ENCODE measurements at regions not wholly inside any gene's neighbourhood (a gene's known extent, or its start where the extent isn't known, plus 50 kb on each side); places are given as distances from the start of the nearest gene placed in this dataset.

- TF ChIP-seq POLR2A (IDR thresholded peaks at IDR 0.05) (no peak), CTCF (IDR thresholded peaks at IDR 0.05) (no peak)
These were observed 184.0 kb upstream of the INHBA start for GRCh38 chr7:41886901-41887311.

All from Peyer's patch (tissue), 4 donors.